Upper lobe of left lung (tissue), 6 donors: ENCODE measurements at regions not wholly inside any gene's neighbourhood (a gene's known extent, or its start where the extent isn't known, plus 50 kb on each side); places are given as distances from the start of the nearest gene placed in this dataset.
"Not testable (repeated sequence)": the region's sequence is repeated elsewhere in the genome, so short reads cannot be mapped to it uniquely, and the experiment has no call there.

Experiments
- ATAC-seq, 2 donors: fragments of 200-7000 bp; cut with Tn5 transposase; one replicate each; pipeline ENCODE4 v1.9.1; 2022; ENCODE audit warnings: mild to moderate bottlenecking in 2 of 2, moderate library complexity in 2 of 2; ENCODE audit not compliant: low FRiP score in 2 of 2
- DNase-seq, 2 donors: peaks; one replicate each; pipeline ENCODE4 v3.0.0-alpha.2; 2019 to 2020
- H3K27ac ChIP-seq, 4 donors: fragments of 200-600 bp; sonication (generic); one replicate each; pipeline ENCODE4 v1.5.1; 2016 to 2019
- H3K27me3 ChIP-seq, 4 donors: fragments of 200-600 bp; sonication (generic); one replicate each; pipeline ENCODE4 v1.5.1; 2017 to 2019
- H3K36me3 ChIP-seq, 4 donors: fragments of 200-600 bp; sonication (generic); one replicate each; pipeline ENCODE4 v1.5.1; 2016 to 2019
- H3K4me1 ChIP-seq, 4 donors: fragments of 200-600 bp; sonication (generic); one replicate each; pipeline ENCODE4 v1.5.1; 2018 to 2019
- H3K4me3 ChIP-seq, 4 donors: fragments of 200-600 bp; sonication (generic); one replicate each; pipeline ENCODE4 v1.5.1; 2017 to 2019; ENCODE audit warnings: mild to moderate bottlenecking in 2 of 4, moderate library complexity in 1 of 4
- H3K9me3 ChIP-seq, 4 donors: fragments of 200-600 bp; sonication (generic); one replicate each; pipeline ENCODE4 v1.5.1; 2018 to 2019
- WGBS, 2 donors: methylation state at CpG; one replicate each; pipeline ENCODE4 v1.1.5; 2017 to 2018; 5-methylcytosine and 5-hydroxymethylcytosine counted together
- donor health status: DM: no; HTN: no; CAD: no; lungs with moderate emphysema.
- donor health status: DM: no; HTN: yes; CAD: no; lungs with severe emphysema.

DNA sequence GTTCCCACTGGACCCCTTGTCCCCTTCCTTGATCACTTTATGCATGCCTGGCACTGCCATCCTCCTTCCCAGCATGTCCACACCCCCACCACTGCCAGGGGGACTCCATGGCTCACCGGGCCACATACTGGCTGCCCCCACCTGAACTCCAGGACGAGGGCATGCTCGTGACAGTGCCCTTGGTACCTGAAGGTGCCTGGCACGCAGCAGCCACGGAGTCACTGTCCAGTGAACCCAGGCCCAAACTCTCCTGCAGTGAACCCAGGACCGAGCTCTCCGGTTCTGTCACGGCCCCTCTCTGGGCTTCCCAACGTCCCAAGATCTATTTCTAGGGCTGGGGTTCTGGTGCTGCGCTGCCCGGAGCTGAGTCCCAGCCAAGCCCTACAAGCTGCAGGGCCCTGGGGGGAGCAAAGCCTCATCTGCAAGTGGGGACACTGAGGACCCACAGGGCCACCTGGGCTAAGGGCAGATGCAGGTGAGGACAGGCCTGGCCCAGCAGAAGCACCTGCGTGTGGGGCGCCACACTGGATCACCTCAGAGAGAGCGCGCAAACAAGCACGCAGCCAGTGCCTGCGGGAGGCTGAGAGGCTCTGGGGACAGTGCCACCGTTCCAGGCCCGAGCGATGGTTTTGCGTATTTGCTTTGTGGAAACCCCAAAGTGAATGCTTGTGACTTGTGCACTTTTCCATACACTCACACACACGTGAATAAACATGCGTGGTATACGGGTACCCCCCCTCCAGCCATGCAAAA lies 5406.3 kb upstream of the TPTE start:
- H3K9me3 ChIP-seq, H3K27ac ChIP-seq, ATAC-seq, H3K27me3 ChIP-seq, H3K4me3 ChIP-seq, H3K4me1 ChIP-seq, H3K36me3 ChIP-seq: not testable (repeated sequence)
- WGBS, 2 donors = 83% methylated on average over 6 of the region's 24 CpGs; no CpG with 5 or more reads in 1 of the 2 donors
- peak in 1 of 2 donors; percentile 22 for DNase-seq

DNA sequence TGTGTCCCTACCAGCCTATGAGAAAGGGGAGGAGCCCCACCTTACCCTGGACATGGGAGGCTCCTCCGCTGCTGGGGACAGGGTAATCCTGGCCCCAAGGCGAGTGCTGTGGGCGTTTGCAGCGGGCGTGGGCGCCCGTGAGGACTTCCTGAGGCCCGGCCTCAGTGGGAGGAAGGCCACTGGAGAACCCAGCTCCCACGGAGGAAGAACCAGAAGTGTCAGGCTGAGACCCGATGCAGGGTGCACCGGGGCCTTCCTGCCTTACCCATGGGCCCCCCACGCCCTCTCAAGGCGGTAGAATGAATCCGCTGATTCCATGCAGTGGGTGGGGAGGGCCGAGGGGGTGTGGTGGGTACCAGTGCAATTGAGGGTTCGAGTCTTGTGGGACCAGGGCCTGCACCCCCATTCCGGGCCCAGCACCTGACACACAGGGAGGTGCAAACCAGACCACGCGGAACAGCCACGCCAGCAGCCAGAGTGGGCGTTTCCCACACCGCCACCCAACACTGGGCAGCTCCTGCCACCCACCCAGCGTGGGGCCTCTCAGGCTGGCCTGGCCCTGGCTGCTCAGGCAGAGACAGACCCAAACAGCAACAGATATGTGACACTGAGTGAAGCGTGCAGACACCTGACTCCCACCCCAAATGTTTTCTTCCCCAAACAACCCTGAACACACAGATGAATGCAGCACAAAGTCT lies 5405.6 kb upstream of the TPTE start:
- H3K36me3 ChIP-seq, H3K9me3 ChIP-seq, H3K4me3 ChIP-seq, ATAC-seq, H3K27ac ChIP-seq, H3K4me1 ChIP-seq, H3K27me3 ChIP-seq: not testable (repeated sequence)
- DNase-seq = peak in 1 of 2 donors; percentile 52
- WGBS, 2 donors = 72% methylated on average over 9 of the region's 24 CpGs; no CpG with 5 or more reads in 1 of the 2 donors

DNA sequence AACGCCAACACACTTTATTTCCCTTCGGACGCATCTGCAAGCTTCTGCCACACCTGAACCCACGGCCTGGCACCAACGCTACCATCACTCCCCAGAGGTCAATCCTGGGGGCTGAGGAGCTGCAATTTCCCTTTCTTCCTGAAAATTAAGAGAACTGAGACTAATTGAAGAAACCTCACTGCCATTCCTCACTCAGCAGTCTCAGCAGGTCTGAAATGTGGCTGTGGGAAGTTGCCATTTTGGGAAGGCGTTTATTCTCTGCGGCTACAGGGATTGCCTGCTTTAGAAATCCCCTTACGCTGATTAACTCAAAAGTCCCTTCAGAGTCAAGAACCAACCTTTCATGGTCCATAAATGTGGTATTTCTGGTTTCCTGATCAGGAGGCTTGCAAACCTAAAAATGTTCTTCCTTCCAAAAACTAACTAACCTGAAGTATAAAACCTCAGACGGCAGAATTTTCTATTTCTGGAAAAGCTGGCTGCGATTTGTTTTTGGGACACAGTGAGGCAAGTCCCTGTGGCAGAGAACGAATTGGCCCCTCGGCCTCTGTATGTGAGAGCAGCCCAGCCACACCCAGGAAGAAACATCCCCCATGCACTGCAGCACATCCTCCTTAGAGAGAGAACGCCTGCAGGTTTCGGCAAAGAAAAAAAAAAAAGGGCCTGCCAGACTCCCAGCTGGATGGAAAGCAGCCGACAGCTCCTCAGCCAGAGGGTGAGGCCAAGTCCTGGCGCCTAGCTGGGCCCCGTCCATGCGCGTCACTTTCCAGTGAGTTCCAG lies 5404.8 kb upstream of the TPTE start:
- H3K4me3 ChIP-seq, H3K36me3 ChIP-seq, H3K9me3 ChIP-seq, H3K4me1 ChIP-seq, H3K27me3 ChIP-seq, DNase-seq, H3K27ac ChIP-seq: not testable (repeated sequence)
- ATAC-seq = peak in 1 of 2 donors; percentile 12
- no CpG with 5 or more reads among the region's 19 CpGs for WGBS, 2 donors

DNA sequence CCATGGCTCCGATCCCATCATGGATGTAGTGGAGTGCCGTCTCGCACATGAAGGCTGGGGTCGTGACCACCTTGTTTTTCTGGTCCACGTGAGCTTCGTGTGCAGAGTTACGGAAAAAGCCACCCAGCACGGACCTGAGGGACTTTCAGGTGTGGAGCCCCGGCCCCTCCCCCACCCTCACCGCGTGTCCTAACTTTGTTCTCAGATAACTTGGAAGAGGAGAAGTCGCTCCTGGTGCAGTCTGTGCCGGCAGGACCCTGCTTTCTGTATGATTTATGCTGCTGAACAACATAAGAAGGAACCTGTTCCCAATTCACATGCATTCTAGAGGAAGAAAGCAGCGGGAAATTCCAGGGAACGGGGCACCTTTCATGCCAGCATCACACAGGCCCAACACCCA lies 5404.2 kb upstream of the TPTE start:
- H3K27me3 ChIP-seq, H3K4me3 ChIP-seq, H3K27ac ChIP-seq, H3K4me1 ChIP-seq, ATAC-seq, DNase-seq, H3K36me3 ChIP-seq, H3K9me3 ChIP-seq: not testable (repeated sequence)
- no CpG with 5 or more reads among the region's 15 CpGs for WGBS, 2 donors

DNA sequence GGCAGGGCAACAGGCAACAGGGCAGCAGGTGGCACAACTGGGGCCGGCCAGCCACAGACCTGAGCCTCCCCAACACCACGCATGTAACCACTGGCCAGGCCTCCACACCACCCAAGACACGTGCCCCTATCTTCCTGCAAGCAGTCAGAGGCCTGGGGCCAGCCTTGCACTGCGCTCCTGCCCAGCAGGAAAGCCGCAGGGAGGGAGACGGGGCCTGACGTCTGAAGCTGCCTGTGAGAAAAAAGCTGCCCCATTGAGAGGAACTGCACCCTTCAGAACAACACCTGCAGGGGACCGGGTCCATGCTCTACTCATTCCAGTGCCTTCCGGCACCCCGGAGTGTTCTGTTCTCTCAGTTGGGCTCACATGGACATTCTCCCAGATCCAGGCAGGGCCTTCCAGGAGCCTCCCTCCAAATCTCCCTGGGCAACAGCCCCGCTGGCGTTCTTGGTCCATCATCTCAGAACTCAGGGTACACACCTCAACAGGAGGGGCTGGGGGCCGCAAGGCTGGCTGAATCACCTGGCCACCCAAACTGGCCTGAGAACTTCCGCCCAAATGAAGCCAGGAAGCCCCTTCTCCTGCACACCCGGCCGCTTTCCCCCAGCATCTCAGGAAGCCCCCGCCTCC lies 5403.6 kb upstream of the TPTE start:
- H3K4me3 ChIP-seq, H3K27me3 ChIP-seq, H3K9me3 ChIP-seq, H3K36me3 ChIP-seq, H3K27ac ChIP-seq, H3K4me1 ChIP-seq: not testable (repeated sequence)
- DNase-seq = peak; percentile 20 to 31
- ATAC-seq = peak in 1 of 2 donors; percentile 13
- WGBS, 2 donors = 67% methylated on average over 4 of the region's 17 CpGs; no CpG with 5 or more reads in 1 of the 2 donors

DNA sequence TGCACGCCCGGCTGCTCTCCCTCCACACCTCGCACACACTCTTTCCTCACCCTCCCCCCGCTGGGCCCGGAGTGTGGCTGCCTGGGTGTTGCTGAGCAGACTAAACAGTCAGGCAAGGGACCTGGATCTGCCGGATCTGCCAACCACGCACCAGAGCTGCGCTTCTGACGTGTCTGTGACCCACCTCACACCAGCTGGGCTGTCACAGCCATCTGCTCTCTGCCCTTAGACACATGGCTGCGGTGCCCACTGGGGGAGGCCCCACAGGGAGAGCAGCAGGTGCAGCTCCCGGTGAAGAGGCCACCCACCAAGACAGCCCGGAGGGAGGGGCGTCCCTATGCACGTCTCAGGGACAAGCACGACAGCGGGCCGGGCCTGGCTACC lies 5403.1 kb upstream of the TPTE start:
- not testable (repeated sequence) for DNase-seq, ATAC-seq, H3K4me1 ChIP-seq, H3K36me3 ChIP-seq, H3K4me3 ChIP-seq, H3K27ac ChIP-seq, H3K9me3 ChIP-seq, H3K27me3 ChIP-seq
- WGBS, 2 donors = no CpG with 5 or more reads among the region's 17 CpGs

DNA sequence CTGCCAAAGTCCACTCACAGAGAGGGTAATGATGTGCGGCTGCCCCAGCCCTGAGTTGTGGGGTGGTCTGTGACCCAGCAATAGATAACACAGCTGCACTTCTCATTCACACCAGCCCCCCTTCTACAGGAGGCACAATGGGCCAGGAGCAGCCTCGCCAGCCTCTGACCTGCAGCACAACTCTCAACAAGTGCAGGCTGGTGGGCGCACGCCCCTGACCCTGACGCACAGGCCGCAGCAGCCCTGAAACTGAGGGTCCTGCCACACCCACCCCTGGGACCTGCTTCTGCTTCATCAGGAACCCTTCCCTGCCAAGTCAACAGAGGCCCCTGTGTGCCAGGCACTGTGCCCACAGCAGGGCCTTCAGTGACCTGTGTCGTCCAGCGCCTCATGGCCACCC lies 5402.2 kb upstream of the TPTE start:
- H3K4me3 ChIP-seq, H3K4me1 ChIP-seq, H3K9me3 ChIP-seq, ATAC-seq, H3K27me3 ChIP-seq, H3K36me3 ChIP-seq: not testable (repeated sequence)
- peak in 1 of 2 donors; percentile 44 for DNase-seq
- peak overlapping the region in 1 of 4 donors; percentile 41 for H3K27ac ChIP-seq
- 95% methylated on average over 4 of the region's 8 CpGs; no CpG with 5 or more reads in 1 of the 2 donors for WGBS, 2 donors

DNA sequence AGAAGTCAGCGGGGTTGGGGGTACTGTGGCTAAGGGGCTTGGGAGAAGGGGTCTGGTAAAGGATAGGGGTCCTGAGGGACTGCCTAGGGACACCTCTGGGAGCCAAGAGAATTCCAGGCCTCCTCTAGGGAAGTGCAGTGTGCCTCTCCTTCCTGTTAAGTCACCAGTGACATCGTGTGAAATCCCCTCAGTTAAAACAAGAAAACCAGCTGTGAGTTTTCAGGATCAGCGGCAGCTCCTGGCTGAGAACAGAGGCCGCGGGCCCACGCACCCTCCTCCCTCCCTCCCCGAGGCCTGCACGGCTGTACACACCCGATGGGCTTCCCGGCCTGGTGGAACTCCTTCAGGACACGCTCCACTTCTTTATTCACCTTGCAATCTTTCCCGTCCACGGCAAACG lies 5400.0 kb upstream of the TPTE start:
- H3K9me3 ChIP-seq, H3K4me1 ChIP-seq, H3K36me3 ChIP-seq, H3K4me3 ChIP-seq, H3K27me3 ChIP-seq, DNase-seq: not testable (repeated sequence)
- 20 to 47% methylated on average over 2 to 4 of the region's 14 CpGs for WGBS, 2 donors
- ATAC-seq = peak; percentile 15 to 22
- H3K27ac ChIP-seq = peak overlapping the region; percentile 43 to 71 (median 64)

DNA sequence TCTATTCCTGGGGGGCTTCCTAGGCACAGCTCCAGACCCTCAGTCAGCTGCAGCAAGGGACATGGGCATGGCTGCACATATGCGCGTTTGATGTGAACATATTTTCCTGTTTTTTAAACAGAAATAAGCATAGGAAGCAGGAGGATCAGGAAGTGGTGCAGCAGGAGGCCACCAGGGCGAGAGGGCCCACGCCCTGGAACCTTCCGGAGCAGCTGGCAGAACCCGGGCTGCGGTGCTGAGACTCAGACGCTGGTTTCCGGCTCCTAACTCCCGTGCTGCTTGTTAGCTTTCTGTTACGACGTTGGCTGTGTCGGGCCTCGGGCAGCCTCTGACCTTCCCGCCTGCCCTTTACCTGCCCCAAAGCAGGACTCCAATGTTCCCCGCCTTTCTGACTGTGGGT lies 5399.5 kb upstream of the TPTE start:
- H3K27ac ChIP-seq = peak overlapping the region; percentile 49 to 82 (median 76)
- DNase-seq, H3K4me3 ChIP-seq, H3K4me1 ChIP-seq, H3K36me3 ChIP-seq, H3K9me3 ChIP-seq, H3K27me3 ChIP-seq: not testable (repeated sequence)
- no CpG with 5 or more reads among the region's 16 CpGs for WGBS, 2 donors
- ATAC-seq = peak in 1 of 2 donors; percentile 50
